SU-DHL-6 (cell line): ENCODE measurements at regions not wholly inside any gene's neighbourhood (a gene's known extent, or its start where the extent isn't known, plus 50 kb on each side); places are given as distances from the start of the nearest gene placed in this dataset.

Source experiments
- EZH2phosphoT487 ChIP-seq: fragments of 200-600 bp; sonication (generic), shearing (Covaris generic); conservative IDR thresholded peaks from 2 replicates; pipeline ENCODE4 v1.6.1; 2018; ENCODE audit warnings: mild to moderate bottlenecking, antibody characterized with exemption, low read length, moderate library complexity, mixed read lengths
- TF ChIP-seq, protein P1 (sequence below): fragments of 200-600 bp; sonication (generic); IDR thresholded peaks from one replicate; pipeline ENCODE4 v1.5.1; 2017; ENCODE audit warnings: antibody characterized with exemption, mild to moderate bottlenecking, low read length, moderate library complexity; ENCODE audit not compliant: insufficient read depth, poor library complexity, severe bottlenecking

GRCh38 chr1:56248138-56248537 is 331.2 kb downstream of the PLPP3 start:
- TF ChIP-seq, protein P1, sequence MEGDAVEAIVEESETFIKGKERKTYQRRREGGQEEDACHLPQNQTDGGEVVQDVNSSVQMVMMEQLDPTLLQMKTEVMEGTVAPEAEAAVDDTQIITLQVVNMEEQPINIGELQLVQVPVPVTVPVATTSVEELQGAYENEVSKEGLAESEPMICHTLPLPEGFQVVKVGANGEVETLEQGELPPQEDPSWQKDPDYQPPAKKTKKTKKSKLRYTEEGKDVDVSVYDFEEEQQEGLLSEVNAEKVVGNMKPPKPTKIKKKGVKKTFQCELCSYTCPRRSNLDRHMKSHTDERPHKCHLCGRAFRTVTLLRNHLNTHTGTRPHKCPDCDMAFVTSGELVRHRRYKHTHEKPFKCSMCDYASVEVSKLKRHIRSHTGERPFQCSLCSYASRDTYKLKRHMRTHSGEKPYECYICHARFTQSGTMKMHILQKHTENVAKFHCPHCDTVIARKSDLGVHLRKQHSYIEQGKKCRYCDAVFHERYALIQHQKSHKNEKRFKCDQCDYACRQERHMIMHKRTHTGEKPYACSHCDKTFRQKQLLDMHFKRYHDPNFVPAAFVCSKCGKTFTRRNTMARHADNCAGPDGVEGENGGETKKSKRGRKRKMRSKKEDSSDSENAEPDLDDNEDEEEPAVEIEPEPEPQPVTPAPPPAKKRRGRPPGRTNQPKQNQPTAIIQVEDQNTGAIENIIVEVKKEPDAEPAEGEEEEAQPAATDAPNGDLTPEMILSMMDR: no peak
- no peak for TF ChIP-seq EZH2phosphoT487
